ENCODE measurements at regions not wholly inside any gene's neighbourhood (a gene's known extent, or its start where the extent isn't known, plus 50 kb on each side); places are given as distances from the start of the nearest gene placed in this dataset.
"Not testable (repeated sequence)": the region's sequence is repeated elsewhere in the genome, so short reads cannot be mapped to it uniquely, and the experiment has no call there.

DNA sequence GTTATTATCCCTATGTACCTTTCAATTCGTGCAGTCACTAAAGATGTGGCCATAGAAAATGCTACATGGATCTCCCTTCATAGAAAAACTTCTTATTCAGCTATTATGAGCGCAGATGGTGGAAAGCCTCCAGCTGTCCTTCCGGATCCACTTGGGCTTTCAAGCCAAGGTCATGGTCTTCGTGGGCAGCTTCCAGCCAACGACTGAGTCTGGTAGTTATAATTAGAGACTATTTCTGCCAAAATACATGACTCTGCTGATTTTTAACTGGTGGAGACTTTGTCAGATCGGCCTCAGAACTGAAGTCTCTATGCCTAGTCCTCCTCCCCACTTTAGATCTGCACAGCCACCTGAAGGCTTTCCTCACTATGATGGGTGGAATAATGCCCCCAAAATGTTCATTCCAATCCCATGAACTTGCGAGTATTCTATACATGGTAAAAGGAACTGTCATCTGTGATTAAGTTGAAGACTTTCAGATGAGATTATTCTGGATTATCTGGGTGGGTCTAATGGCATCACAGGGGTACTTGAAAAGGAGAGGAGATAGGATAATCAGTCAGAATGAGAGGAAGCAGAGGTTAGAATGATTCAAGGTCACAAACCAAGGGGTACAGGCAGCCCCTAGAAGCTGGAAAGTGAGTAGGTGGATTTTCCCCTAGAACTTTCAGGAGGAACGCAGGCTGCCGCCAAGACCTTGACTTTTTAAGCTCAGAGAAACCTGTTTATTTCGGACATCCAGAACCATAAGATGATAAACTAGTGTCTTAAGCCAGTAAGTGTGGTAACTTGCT lies 171.1 kb upstream of the CXCL13 start:
- no peak for FAIRE-seq
- DNase-seq (ENCODE audit: extremely low spot score, insufficient read length, low read depth): no peak

DNA sequence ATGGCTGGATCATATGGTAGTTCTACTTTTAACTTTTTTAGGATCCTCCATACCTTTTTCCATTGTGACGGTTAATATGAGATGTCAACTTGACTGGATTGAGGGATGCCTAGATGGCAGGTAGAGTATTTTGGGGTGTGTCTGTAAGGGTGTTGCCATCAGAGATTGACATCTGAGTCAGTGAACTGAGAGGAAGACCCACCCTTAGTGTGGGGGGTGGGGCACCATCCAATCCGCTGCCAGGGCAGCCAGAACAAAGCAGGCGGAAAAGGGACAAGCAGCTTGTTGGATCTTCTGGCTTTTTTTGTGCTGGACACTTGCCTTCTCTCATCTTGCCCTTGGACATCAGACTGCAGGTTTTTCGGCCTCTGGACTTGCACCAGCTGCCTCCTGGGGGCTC lies 168.5 kb upstream of the CXCL13 start:
- no peak for FAIRE-seq

DNA sequence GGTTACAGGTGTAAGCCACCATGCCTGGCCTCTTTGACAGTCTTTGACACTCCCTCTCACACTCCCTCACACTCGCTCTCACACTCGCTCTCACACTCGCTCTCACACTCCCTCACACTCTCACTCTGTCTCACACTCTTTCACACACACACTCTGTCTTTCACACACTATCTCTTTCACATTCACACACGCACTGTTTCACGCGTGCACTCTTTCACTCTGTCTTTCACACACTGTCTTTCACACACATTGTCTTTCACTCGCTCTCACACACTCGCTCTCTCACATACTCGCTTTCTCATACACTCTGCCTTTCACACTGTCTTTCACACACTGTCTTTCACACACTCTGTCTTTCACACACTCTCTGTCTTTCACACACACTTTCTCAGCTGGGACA lies 167.1 kb upstream of the CXCL13 start:
- no peak for FAIRE-seq
- no peak for DNase-seq (ENCODE audit: extremely low spot score, insufficient read length, low read depth)

More for the DNA sequence above, 168.5 kb upstream of the CXCL13 start:
- no peak for DNase-seq (ENCODE audit: extremely low spot score, insufficient read length, low read depth)

DNA sequence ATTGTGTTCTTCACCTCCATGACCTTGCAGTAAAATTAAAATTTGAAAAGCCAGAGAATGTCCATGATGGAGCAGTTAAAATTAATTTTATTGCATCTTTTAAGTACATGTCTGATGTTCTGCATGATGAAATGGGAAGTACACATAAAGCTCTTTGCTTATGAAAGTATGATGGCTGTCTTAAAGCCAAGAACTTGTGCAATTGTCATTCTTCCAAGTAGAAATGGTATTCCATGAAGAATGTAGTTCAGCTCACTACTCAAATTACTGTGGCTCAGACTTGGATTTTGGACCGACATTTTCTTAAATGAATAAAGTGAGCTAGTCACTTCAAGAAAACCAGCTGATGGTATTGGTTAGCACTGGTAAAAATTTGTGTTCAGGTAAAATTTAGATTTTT lies 161.7 kb upstream of the CXCL13 start:
- DNase-seq (ENCODE audit: extremely low spot score, insufficient read length, low read depth) (no peak), FAIRE-seq (no peak)

DNA sequence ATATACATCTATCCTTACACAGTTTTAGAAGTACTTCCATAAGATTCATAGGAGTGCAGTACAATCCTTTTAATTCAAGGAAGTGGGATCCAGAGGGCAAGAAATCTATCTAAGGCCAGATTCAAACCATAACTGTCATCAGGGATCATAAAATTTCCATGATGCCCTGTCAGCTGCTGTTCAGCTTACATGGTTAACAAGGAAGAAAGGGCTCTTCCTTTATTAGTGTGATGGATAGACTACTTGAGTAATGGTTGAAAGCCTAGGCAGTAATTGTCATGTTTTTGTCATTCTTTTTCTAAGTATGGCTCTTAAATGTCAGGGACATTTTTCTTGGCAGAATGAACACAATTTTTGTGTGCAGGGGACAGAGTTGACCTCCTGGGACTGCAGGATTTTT lies 159.8 kb upstream of the CXCL13 start:
- no peak for FAIRE-seq
- DNase-seq (ENCODE audit: extremely low spot score, insufficient read length, low read depth): no peak

DNA sequence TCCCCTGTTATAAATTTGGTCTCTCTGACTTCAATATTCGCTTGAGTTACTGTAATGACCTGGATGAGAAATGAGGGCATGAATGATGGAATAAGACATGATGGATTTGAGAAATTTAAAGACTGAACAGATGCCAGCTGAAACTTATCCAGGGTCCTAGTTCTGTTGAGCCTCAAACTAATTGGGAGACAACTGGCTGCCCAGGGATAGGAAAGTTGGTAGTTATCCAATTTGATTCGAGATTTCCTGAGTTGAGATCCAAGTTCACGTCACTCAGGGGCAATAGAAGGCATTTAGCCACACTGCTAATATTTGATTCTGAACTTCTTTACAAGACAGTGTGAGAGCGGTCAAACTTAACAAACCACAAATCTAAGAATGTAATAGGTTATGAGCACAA lies 159.0 kb upstream of the CXCL13 start:
- FAIRE-seq (no peak), DNase-seq (ENCODE audit: extremely low spot score, insufficient read length, low read depth) (no peak)

DNA sequence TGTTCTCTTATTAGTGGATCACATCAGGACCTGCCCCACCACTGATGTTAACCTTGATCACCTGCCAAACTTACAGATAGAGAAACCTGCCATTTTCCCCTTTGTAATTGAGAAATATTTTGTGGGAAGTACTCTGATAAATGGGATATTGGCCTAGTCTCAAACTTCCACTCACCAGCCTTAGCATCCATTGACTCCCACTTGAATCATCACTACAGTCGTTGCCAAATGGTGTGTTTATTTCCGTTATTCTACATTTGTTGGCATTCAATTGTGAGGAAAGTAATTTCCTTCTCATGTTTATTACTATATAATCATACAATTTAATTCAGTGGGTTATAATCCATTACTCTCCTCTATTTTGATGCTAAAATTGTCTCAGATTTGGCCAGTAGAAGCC lies 156.4 kb upstream of the CXCL13 start:
- no peak for DNase-seq (ENCODE audit: extremely low spot score, insufficient read length, low read depth)
- FAIRE-seq: no peak

DNA sequence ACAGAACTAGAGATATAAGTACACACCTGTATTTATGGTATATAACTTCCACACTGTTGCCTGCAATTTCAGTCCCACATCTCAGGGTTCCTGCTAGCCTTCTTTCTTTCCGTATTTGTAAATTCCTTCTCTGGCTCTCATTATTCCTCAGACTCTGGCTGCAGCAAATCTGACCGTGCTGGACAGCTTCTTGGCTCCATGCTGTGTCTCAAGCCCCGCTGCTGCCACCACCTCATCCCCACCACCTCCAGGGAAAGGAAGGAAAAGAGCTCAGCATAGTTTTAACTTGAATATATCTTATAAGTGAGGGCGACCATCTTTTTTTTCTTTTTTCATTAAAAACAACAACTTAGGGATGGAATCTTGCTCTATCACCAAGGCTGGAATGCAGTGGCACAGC lies 155.6 kb upstream of the CXCL13 start:
- DNase-seq (ENCODE audit: extremely low spot score, insufficient read length, low read depth) (no peak), FAIRE-seq (no peak)

DNA sequence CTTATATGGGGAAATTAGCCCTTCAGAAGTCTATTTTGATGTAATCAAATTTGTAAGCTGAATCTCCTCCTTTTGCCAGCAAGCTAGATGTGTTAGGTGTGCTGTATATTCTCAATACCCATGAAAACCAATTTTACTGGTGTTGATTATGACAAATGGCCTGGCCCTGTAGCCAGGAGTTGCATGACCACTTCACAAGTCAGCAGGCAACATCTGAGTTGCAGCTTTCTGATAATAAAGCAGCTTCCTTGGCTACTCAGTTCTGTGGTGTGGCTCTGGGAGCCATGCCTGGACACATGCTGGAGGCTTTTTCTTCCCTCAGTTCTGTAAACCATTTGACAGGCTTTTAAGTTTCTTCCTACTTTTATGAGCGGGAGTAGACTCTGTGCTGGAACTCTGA lies 154.1 kb upstream of the CXCL13 start:
- DNase-seq (ENCODE audit: extremely low spot score, insufficient read length, low read depth) (no peak), FAIRE-seq (no peak)

DNA sequence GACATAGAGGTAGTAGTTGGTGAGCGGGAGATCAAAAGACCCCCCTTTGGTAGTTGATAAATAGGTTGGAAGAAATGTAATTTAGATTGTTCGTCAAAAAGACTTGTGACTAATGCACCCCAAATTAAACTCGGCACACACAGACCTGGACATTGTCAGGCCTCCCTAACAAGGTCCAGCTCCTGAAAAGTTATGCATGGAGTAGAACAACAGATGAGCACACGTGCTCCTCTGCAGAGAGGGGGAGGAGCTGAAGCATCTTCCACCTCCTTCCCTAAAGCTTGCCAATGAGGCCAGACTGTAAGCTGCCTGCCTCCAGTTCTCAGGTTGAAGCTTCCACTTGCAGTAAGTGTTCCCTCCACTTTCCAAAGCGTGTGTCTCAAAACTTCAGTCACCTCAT lies 153.5 kb upstream of the CXCL13 start:
- not testable (repeated sequence) for DNase-seq (ENCODE audit: extremely low spot score, insufficient read length, low read depth); FAIRE-seq

DNA sequence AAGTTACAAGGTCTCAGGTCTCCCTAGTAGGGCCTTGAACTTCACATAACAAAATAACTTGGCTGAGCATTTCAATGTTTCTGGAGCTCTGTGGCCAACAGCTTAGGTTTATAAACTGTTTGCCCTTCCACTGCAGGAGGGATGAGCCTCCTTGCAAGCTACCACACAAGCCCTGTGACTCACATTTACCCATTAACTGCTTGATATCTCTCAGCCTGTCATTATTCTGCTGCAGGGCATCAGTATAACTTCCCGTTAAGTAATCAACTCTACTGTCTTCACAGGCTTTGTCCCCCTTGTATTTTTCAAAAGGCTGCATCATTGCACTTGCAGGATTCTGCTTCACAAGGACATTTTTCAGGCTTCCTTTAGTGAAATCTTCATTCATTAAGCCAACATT lies 151.7 kb upstream of the CXCL13 start:
- no peak for FAIRE-seq

DNA sequence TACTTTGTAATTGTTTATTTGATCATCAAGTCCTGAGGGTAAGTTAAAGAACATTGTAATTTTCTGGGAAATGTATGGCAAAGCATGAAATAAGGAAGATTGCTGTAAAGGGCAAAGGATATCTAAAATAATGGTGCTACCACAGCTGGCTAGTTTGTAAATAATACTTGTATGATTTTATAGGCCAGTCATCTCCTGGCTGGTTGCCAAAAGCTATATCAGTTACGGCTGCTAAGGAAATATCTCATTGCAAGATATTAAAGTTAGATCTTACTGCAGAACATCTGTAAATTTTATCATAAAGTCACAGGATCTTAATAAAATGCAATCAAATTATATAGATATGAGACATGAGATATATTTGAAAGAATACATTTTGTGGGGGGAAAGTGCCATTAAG lies 150.8 kb upstream of the CXCL13 start:
- FAIRE-seq (no peak), DNase-seq (ENCODE audit: extremely low spot score, insufficient read length, low read depth) (no peak)

More for the DNA sequence above, 151.7 kb upstream of the CXCL13 start:
- DNase-seq (ENCODE audit: extremely low spot score, insufficient read length, low read depth): no peak

DNA sequence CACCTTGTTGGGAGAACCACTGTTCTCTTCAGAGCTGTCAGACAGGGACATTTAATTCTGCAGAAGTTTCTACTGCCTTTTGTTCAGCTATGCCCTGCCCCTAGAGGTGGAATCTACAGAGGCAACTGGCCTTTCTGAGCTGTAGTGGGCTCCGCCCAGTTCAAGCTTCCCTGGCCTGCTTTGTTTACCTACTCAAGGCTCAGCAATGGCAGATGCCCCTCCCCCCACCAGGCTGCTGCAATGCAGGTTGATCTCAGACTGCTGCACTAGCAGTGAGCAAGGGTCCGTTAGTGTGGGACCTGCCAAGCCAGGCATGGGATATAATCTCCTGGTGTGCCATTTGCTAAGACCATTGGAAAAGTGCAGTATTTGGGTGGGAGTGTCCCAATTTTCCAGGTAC lies 141.5 kb upstream of the CXCL13 start:
- DNase-seq (ENCODE audit: extremely low spot score, insufficient read length, low read depth); FAIRE-seq: not testable (repeated sequence)

DNA sequence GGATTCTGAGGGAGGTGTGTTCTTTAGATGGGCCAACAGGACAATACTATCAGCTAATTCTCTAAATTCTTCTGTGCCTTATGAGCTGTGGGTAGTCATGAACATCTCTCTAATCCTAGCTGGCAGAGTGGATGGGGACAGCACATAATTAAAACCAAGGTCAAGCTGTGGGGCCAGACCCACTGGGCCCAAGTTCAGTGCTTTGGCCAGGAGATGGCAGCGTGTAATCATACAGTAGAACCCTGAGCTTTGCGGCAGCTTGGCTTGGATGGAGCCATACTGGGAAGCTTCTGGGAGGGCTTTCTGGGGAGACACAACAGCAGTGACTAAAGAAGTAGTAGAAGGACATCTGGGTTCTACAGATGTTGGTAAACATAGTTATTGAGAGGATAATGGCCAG lies 140.3 kb upstream of the CXCL13 start:
- FAIRE-seq: no peak

DNA sequence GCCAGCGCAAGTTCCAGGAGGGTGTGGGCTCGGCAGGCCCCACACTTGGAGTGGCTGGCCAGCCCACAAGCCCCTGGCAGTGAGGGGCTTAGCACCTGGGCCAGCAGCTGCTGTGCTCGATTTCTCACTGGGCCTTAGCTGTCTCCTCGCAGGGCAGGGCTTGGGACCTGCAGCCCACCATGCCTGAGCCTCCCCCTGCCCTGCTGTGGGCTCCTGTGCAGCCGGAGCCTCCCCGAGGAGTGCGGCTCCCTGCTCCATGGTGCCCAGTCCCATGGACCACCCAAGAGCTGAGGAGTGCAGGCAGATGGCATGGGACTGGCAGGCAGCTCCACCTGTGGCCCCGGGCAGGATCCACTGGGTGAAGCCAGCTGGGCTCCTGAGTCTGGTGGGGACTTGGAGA lies 139.2 kb upstream of the CXCL13 start:
- FAIRE-seq: no peak

More for the DNA sequence above, 140.3 kb upstream of the CXCL13 start:
- DNase-seq (ENCODE audit: extremely low spot score, insufficient read length, low read depth): peak; percentile 14

DNA sequence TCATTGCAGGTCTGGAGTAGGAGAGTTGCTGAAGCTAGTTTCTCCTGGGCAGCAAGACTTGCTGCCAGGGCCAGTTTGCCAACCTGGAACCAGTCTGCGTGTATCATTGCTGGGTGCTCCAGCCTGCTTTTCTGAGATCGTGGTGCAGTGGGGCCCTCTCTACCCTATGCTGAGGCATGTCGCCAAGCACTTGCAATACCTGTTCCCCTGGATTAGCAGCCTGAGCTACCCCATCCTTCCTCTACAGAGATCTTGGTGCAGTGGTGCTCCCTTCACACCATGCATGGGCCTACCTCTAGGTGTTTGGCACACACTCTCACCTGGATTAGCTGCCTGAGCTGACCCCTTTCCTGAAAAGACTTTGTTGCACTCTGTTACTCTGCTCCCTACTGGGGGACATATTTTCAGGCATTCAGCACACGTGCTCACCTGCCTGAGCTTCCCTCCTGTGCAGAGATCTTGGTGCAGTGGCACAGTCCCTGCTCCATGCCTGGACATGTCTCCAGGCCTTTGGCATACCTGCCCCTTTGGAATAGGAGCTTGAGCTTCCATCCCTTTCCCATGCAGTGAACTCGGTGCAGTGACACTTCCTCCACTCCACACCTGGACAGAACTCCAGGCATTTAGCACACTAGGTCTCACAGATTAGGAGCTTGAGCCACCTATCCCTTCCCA lies 133.7 kb upstream of the CXCL13 start:
- DNase-seq (ENCODE audit: extremely low spot score, insufficient read length, low read depth) (no peak), FAIRE-seq (no peak)

More for the DNA sequence above, 139.2 kb upstream of the CXCL13 start:
- no peak for DNase-seq (ENCODE audit: extremely low spot score, insufficient read length, low read depth)

DNA sequence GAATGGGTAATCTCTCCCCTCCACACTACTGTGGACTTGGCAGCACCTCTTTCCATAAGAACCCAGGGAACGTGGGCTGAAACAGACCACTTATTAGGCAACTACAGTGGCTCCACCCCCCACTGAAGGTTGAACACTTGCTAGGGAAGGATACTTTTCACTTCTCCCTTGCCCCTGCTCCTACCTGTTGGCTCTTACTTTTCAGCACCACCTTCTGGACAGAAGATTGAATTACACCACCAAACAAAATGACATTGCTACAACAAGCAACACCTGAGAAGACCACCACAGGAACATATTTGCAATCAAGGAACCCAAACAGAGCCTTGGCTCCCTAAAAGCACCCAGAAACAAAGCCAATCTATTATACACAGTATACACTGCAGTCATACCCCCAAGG lies 132.1 kb upstream of the CXCL13 start:
- DNase-seq (ENCODE audit: extremely low spot score, insufficient read length, low read depth) (no peak), FAIRE-seq (peak; percentile 76)

DNA sequence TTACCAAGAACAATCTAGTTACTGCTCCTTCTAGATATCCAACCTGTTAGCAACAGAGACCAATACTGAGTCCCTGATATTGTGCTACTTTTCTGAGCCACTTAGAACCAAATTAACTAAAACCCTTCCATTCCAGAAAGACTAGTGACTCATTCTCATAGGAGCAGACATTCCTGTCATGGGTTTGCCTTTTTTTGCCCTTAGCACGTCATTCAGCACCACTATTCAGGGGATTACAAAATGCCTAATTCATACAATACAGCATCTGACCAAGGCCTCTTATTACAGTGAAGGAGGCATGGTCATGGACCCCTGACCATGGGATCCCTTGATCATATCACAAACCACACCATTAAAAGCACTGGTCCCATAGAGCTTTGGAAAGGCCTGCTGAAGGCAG lies 123.8 kb upstream of the CXCL13 start:
- FAIRE-seq (no peak), DNase-seq (ENCODE audit: extremely low spot score, insufficient read length, low read depth) (no peak)

DNA sequence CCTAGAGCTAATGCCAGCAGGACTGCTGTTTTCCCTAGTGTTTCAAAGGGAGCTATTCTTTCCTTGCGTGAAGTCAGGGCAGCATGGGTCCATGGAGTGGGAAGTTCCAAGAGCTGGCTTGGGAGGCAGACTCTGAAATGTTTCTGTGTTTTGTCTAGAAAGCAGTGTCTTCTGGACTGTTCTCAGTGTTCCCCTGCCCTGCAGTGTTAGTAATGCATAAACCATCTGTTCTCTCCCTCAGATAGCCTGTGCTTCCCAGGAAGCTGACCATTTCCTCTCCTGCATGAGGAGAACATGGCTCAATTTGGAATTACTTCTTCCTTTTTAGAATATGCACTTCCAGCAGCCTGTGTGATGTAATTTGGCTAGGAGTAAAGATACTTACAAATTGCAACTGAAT lies 116.7 kb upstream of the CXCL13 start:
- FAIRE-seq: no peak
- no peak for DNase-seq (ENCODE audit: extremely low spot score, insufficient read length, low read depth)

DNA sequence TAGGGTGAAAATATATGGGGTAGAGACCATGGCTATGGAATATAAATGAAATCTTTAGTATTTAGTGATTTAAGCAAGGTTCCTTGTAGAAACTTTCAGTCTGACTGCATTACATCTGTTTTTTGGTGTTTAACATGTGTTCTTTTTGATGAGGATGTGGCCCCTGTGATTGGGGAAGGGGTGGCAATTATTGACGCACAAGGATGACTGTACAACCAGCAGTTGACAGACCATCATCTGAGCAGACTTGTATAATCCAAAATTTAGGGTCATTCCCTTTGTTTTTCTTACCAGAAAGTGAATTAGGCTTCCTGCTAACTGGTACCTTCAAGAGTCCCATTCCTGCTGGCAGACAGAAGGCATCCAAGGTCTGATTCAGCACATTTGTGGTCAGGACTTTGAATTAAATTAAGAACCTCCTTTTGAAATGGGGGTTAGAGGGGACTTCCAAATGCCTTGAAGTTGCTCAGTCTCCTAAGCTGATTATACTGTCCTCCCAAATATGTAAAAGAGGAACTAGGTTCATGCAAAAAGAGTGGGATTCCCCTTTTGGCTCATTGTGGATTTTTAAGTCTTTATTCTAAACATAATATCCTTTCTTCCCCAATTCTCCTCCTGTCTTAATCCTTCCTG lies 112.4 kb upstream of the CXCL13 start:
- peak; percentile 53 for FAIRE-seq

More for the DNA sequence above, 112.4 kb upstream of the CXCL13 start:
- DNase-seq (ENCODE audit: extremely low spot score, insufficient read length, low read depth): no peak
